ENCODE measurements at regions not wholly inside any gene's neighbourhood (a gene's known extent, or its start where the extent isn't known, plus 50 kb on each side); places are given as distances from the start of the nearest gene placed in this dataset.

GRCh38 chr11:95385577-95385976, 154.6 kb upstream of the SESN3 start:
- no peak for TF ChIP-seq CTCF (IDR thresholded peaks at IDR 0.05)
- no peak for TF ChIP-seq POLR2A (IDR thresholded peaks at IDR 0.05)

All from esophagus squamous epithelium (tissue), 4 donors.